ENCODE measurements at regions not wholly inside any gene's neighbourhood (a gene's known extent, or its start where the extent isn't known, plus 50 kb on each side); places are given as distances from the start of the nearest gene placed in this dataset.

- H3K4me2 ChIP-seq, result no peak overlapping the region
- no peaks in the 10 kb centered on the region for H3K27me3 ChIP-seq
- H3K9ac ChIP-seq, result no peak overlapping the region
- no peak overlapping the region for H3K27ac ChIP-seq
- no peak for TF ChIP-seq Cebpa-rat (IDR thresholded peaks at IDR 0.05)
- no peaks in the 10 kb centered on the region for H3K36me3 ChIP-seq
- peaks cover 0 to 13% (median 4%) of the 10 kb centered on the region in 10 experiments; a peak in 10 of 20 replicates for H3K4me1 ChIP-seq
- no peak overlapping the region for H3K4me3 ChIP-seq
- no peaks in the 10 kb centered on the region for H4K20me1 ChIP-seq
- peaks cover 0 to 11% (median 8%) of the 10 kb centered on the region in 11 experiments; a peak in 11 of 22 replicates for H3K9me3 ChIP-seq (replicated peaks in 1 of 11)
Measured at GRCh38 chr10:29078919-29079318, 210.0 kb upstream of the LYZL1 start.

GRCh38 chr10:29081231-29081630 lies 207.6 kb upstream of the LYZL1 start:
- no peaks in the 10 kb centered on the region for H4K20me1 ChIP-seq
- H3K27me3 ChIP-seq, result no peaks in the 10 kb centered on the region
- peaks cover 0 to 15% (median 4%) of the 10 kb centered on the region in 10 experiments; a peak in 10 of 20 replicates for H3K4me1 ChIP-seq
- H3K9me3 ChIP-seq (replicated peaks in 1 of 11), result peaks cover 0 to 11% (median 8%) of the 10 kb centered on the region in 11 experiments; a peak in 11 of 22 replicates
- H3K4me2 ChIP-seq, result no peak overlapping the region
- TF ChIP-seq Cebpa-rat (IDR thresholded peaks at IDR 0.05), result no peak
- no peak overlapping the region for H3K9ac ChIP-seq
- no peaks in the 10 kb centered on the region for H3K36me3 ChIP-seq
- H3K4me3 ChIP-seq, result no peak overlapping the region
- no peak overlapping the region for H3K27ac ChIP-seq

GRCh38 chr10:29081951-29082685 lies 206.8 kb upstream of the LYZL1 start:
- Histone ChIP-seq H3K9ac (no peak overlapping the region), H3K27me3 (no peaks in the 10 kb centered on the region), H3K4me3 (no peak overlapping the region), H4K20me1 (no peaks in the 10 kb centered on the region), H3K4me1 (peaks cover 0 to 15% (median 4%) of the 10 kb centered on the region in 10 experiments; a peak in 10 of 20 replicates), H3K4me2 (no peak overlapping the region), H3K36me3 (no peaks in the 10 kb centered on the region), H3K9me3 (replicated peaks in 1 of 11) (peaks cover 0 to 11% (median 8%) of the 10 kb centered on the region in 11 experiments; a peak in 11 of 22 replicates), H3K27ac (no peak overlapping the region)
- no peak for TF ChIP-seq Cebpa-rat (IDR thresholded peaks at IDR 0.05)

- H3K4me1 ChIP-seq, result peaks cover 0 to 15% (median 4%) of the 10 kb centered on the region in 10 experiments; a peak in 10 of 20 replicates
Measured at GRCh38 chr10:29083096-29083495, 205.8 kb upstream of the LYZL1 start.

GRCh38 chr10:29084681-29085307 lies 204.1 kb upstream of the LYZL1 start:
- TF ChIP-seq Cebpa-rat (IDR thresholded peaks at IDR 0.05), result no peak
- no peaks in the 10 kb centered on the region for H3K27me3 ChIP-seq
- peaks cover 0 to 8% (median 5%) of the 10 kb centered on the region in 11 experiments; a peak in 11 of 22 replicates for H3K9me3 ChIP-seq (replicated peaks in 1 of 11)
- H4K20me1 ChIP-seq, result no peaks in the 10 kb centered on the region
- no peak overlapping the region for H3K27ac ChIP-seq
- no peak overlapping the region for H3K9ac ChIP-seq
- H3K4me2 ChIP-seq, result no peak overlapping the region
- H3K4me1 ChIP-seq, result peaks cover 0 to 15% (median 4%) of the 10 kb centered on the region in 10 experiments; a peak in 10 of 20 replicates
- H3K36me3 ChIP-seq, result no peaks in the 10 kb centered on the region
- no peak overlapping the region for H3K4me3 ChIP-seq

More at GRCh38 chr10:29083096-29083495, 205.8 kb upstream of the LYZL1 start:
- peaks cover 0 to 11% (median 8%) of the 10 kb centered on the region in 11 experiments; a peak in 11 of 22 replicates for H3K9me3 ChIP-seq (replicated peaks in 1 of 11)
- H4K20me1 ChIP-seq, result no peaks in the 10 kb centered on the region
- H3K4me3 ChIP-seq, result no peak overlapping the region
- TF ChIP-seq Cebpa-rat (IDR thresholded peaks at IDR 0.05), result no peak
- H3K9ac ChIP-seq, result no peak overlapping the region
- H3K27me3 ChIP-seq, result no peaks in the 10 kb centered on the region
- peak overlapping the region in 6 of 11 experiments; percentile 1 to 50 (median 30); a peak in 9 of 22 replicates for H3K4me2 ChIP-seq
- H3K36me3 ChIP-seq, result no peaks in the 10 kb centered on the region
- H3K27ac ChIP-seq, result no peak overlapping the region

GRCh38 chr10:29089091-29089490 lies 199.8 kb upstream of the LYZL1 start:
- no peak overlapping the region for H3K27ac ChIP-seq
- H3K4me1 ChIP-seq, result peaks cover 0 to under 1% (median 0%) of the 10 kb centered on the region in 10 experiments; a peak in 2 of 20 replicates
- no peaks in the 10 kb centered on the region for H3K9me3 ChIP-seq (replicated peaks in 1 of 11)
- H3K4me2 ChIP-seq, result no peak overlapping the region
- no peak overlapping the region for H3K9ac ChIP-seq
- H3K36me3 ChIP-seq, result no peaks in the 10 kb centered on the region
- no peaks in the 10 kb centered on the region for H3K27me3 ChIP-seq
- no peak for TF ChIP-seq Cebpa-rat (IDR thresholded peaks at IDR 0.05)
- H4K20me1 ChIP-seq, result no peaks in the 10 kb centered on the region
- no peak overlapping the region for H3K4me3 ChIP-seq

GRCh38 chr10:29096303-29096824 lies 192.5 kb upstream of the LYZL1 start:
- Histone ChIP-seq H3K27me3 (no peaks in the 10 kb centered on the region), H3K9ac (no peak overlapping the region), H3K9me3 (replicated peaks in 1 of 11) (peaks cover 0 to 7% (median 0%) of the 10 kb centered on the region in 11 experiments; a peak in 2 of 22 replicates), H4K20me1 (no peaks in the 10 kb centered on the region), H3K27ac (no peak overlapping the region), H3K4me2 (no peak overlapping the region), H3K4me1 (no peaks in the 10 kb centered on the region), H3K36me3 (no peaks in the 10 kb centered on the region), H3K4me3 (no peak overlapping the region)
- no peak for TF ChIP-seq Cebpa-rat (IDR thresholded peaks at IDR 0.05)

GRCh38 chr10:29098423-29098822 lies 190.4 kb upstream of the LYZL1 start:
- H3K9ac ChIP-seq, result no peak overlapping the region
- no peak overlapping the region for H3K4me2 ChIP-seq
- no peak overlapping the region for H3K4me3 ChIP-seq
- H3K4me1 ChIP-seq, result no peaks in the 10 kb centered on the region
- no peaks in the 10 kb centered on the region for H4K20me1 ChIP-seq
- H3K27me3 ChIP-seq, result no peaks in the 10 kb centered on the region
- peaks cover 0 to 7% (median 0%) of the 10 kb centered on the region in 11 experiments; a peak in 2 of 22 replicates for H3K9me3 ChIP-seq (replicated peaks in 1 of 11)
- TF ChIP-seq Cebpa-rat (IDR thresholded peaks at IDR 0.05), result no peak
- H3K27ac ChIP-seq, result no peak overlapping the region
- no peaks in the 10 kb centered on the region for H3K36me3 ChIP-seq

- no peak overlapping the region for H3K27ac ChIP-seq
Measured at GRCh38 chr10:29099001-29099400, 189.9 kb upstream of the LYZL1 start.

More at GRCh38 chr10:29099001-29099400, 189.9 kb upstream of the LYZL1 start:
- H3K36me3 ChIP-seq, result no peaks in the 10 kb centered on the region
- H3K4me3 ChIP-seq, result no peak overlapping the region
- H3K4me1 ChIP-seq, result no peaks in the 10 kb centered on the region
- H4K20me1 ChIP-seq, result no peaks in the 10 kb centered on the region
- H3K9me3 ChIP-seq (replicated peaks in 1 of 11), result peaks cover 0 to 7% (median 0%) of the 10 kb centered on the region in 11 experiments; a peak in 2 of 22 replicates
- H3K9ac ChIP-seq, result no peak overlapping the region
- TF ChIP-seq Cebpa-rat (IDR thresholded peaks at IDR 0.05), result no peak
- H3K4me2 ChIP-seq, result no peak overlapping the region
- no peaks in the 10 kb centered on the region for H3K27me3 ChIP-seq
